NCI-H345 (cell line): ENCODE measurements at regions not wholly inside any gene's neighbourhood (a gene's known extent, or its start where the extent isn't known, plus 50 kb on each side); places are given as distances from the start of the nearest gene placed in this dataset.
A peak's percentile ranks its signal among the peaks of the same experiment; 100 is the strongest.

Source experiments
- DNase-seq: peaks from one replicate; lab custom pipeline; 2025; lab: John Stamatoyannopoulos, UW

DNA sequence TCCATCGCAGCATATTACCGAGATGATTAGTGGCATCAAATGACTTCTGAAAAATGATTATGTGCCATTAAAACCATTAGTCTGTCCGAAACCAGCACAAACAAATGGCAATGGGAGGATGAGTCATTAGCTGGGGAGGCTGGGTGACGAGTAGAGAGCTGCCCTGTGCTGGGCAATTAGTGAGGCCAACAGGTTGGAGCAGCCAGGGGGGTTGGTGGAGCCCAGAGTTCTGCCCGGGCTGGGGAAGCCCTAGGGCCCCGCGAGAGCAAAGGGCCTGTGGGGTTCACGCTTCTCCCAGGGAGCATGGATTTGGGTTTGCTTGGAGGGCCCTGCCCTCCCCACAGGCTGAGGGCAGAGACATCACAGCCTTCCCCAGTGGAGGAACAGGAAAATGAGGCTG is 152.1 kb upstream of the RPL38 start:
- no peak for DNase-seq

DNA sequence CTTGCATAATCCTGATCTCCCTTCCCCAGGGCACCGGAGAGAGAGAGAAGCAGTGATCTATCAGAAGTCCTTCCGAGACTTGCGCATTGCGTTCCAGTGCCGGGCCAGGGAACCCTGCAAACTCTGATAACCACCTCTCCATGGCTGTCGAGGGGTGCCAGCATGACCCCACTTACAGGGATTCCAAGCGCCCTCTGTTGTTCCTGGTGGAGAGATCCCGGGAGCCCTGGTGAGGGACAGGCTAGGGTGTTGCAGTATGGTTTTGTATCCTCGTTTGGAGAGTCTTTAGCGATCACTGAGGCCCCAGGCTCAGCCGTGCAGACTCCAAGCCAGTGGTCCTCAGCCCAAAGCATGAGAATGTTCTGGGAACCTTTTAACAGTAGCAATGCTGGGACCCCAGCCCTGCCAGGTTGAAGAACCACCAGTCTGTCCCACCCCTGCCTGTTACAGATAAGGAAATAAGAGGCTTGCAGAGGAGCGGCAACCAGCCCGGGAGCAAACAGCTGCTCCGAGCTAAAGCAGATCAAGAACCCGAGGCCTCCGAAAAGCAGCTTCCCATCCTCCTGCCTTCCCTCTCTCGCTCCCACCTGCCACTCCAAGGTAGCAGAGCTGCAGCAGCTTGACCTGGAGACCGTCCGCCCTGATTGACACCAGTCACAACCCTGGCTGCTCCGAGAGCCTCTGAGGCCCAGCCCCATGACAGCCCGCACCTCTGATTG is 150.3 kb upstream of the RPL38 start:
- DNase-seq, result no peak

GRCh38 chr17:74053712-74054078 is 149.8 kb upstream of the RPL38 start:
- DNase-seq, result no peak

GRCh38 chr17:74054249-74054648 is 149.2 kb upstream of the RPL38 start:
- no peak for DNase-seq

DNA sequence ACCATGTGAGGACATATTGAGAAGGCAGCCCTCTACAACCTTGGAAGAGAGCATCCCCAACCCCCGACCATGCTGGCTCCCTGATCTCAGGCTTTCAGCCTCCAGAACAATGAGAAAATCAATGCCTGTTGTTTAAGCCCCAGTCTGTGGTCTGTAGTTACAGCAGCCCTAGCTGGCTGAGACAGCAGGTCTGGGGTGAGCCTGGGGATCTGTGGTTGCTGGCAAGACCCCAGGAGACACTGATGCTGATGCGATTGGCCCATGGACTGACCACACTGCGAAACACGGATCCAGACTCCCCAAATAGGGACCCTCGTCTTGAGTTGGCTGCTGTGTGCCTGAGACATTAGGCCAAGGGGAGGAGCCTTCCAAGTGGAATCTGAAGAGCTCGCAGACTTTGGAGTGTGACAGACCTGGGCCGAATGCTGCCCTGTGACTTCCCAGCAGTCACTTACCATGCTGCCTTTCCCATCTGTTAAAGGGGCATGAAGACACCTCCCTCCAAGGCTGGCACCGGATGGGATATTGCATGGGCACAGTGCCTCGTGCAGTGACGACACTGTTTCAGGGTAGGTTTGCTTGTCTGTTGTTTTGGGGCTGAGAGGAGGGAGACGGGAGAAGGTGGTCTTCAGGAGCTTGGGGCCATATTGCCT is 147.8 kb upstream of the RPL38 start:
- peak; percentile 33 for DNase-seq

- peak; percentile 87 for DNase-seq
Measured at GRCh38 chr17:74059479-74060240, 143.8 kb upstream of the RPL38 start.

GRCh38 chr17:74061758-74062157 is 141.7 kb upstream of the RPL38 start:
- no peak for DNase-seq

DNA sequence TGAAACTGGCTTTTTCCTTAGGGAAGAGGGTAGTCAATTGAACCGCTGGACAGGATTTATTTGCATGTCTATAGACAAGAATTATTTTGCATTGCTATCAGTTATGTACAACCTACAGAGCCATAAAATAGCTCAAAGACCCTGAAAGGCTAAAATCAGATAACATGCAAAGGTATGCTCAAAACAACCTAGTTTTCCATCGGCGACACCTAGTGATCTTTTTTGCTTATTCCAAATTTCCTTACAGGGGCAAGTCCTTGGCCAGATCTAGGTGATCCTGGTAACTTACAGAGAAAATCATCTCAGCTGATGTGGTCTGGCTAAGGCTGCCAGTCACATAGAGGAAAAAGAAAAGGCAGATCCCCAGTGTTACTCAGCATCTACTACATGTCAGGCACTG is 141.2 kb upstream of the RPL38 start:
- DNase-seq, result no peak

DNA sequence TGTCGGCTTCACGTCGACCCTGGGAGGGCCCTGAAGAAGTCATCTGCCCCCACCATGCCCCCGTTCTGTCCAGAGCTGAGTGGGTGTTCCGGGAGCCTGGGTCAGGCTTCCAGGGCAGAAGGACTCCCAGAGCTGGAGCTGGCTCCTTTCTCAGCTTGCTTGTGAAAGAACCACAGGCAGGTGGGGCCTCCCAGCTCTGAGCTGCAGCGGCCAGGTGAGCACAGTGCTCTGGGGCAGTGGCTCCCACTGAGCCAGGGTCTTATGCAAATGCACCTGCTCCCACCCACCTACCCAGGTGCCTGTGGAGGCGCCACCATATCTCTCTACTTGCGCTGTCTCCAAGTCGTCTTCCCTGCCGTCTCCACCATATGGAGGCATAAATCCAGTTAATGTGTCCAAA is 140.0 kb upstream of the RPL38 start:
- no peak for DNase-seq

- DNase-seq, result no peak
Measured at GRCh38 chr17:74070374-74070773, 133.1 kb upstream of the RPL38 start.

GRCh38 chr17:74070998-74071679 is 132.3 kb upstream of the RPL38 start:
- peak; percentile 21 for DNase-seq

- DNase-seq, result no peak
Measured at GRCh38 chr17:74072340-74072739, 131.1 kb upstream of the RPL38 start.

GRCh38 chr17:74076446-74076845 is 127.0 kb upstream of the RPL38 start:
- no peak for DNase-seq

DNA sequence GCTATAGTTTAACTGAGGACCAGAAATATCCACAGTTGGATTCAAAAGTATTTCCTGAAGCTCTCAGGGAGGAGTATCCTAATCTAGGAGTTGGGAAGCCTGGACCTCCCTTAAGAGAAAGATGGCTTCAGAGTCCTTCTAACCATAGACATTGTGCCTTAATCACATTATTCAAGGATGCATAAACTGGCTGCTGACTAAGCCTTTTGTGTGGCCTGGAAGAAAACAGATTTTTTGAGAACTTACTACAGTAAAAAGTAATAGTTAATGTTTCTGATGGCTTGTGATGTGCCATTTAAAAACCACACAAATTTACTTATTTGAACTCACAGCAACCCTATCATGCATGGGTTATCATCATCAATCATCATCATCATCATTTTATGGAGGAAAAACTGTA is 126.2 kb upstream of the RPL38 start:
- no peak for DNase-seq

- peak; percentile 40 for DNase-seq
Measured at GRCh38 chr17:74078363-74078941, 125.0 kb upstream of the RPL38 start.

DNA sequence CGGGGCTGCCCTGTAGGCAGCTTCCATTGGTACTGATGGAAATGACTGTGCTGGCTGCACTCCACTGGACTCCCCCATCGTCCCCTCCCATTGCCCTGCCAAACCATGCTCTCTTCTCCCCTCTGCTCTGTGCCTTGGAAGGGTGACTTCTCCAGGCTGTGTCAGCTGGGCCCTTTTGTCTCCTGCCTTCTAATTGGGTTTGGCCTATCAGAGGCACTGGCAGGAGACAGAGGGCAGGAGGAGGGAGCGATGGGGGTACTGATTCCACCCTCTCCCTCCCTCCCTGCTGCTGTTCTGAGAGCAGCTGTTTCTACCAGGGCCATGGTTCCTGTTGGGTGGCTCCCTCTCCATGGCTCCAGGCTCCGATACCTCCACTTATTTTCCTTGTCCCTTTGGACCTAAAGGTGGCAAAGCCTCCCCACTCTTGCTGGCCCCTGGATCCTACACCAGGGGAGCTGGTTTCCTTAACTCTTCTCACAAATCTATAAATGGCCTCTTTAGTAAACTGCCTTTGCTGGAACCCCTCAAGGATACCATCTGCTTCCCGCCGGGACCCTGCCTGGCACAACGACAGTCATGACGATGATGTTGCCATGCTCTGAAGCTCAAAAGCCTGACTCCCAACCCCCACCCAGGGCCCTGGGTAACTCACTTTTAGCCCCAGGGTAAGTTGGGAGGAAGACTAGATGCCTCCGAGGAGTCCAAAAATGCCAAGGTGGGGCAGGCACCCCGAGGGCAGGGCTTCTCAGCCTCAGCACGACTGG is 123.8 kb upstream of the RPL38 start:
- DNase-seq, result no peak

DNA sequence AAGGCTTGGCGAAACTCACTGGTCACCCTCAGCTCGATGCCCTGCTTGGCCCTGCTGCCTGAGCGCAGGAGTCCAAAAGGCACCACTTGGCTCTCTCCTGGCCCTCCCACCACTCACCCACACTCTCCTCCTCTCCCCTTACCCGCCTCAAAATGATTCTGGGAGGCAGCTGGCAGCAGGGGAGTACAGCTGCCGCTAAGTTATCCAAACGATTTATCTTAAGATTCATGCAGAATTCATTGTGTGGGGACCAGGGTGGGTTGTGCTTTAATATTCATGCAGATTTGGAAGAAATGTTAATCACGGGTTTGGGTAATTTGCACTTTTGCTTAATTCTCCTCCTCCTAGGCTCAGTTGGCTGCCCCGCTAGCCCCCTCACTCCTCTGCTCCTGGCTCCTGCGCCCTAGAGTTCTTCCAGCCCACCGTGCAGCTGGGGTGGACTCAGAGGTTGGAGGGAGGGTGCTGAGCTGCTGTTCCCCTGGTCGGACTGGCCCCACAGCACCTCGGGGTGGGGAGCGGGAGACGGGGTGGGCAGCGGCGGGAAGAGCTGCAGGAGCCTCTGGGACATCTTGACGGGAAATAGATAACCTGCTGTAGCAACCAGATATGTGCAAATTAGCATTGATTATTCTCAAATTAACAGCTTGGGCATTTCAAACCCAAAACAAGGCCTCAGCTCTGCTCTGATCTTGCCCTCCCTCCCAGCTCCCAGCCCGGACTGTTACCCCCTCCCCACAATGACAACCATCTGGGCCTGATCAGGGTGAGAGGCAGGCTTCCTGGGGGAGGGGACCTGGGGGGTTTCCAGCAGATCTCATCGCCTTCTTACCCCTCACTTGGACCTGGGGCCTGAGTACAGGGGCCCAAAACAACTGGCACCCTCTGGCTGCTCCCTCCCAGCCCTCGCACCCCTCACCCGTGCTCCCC is 122.6 kb upstream of the RPL38 start:
- no peak for DNase-seq

DNA sequence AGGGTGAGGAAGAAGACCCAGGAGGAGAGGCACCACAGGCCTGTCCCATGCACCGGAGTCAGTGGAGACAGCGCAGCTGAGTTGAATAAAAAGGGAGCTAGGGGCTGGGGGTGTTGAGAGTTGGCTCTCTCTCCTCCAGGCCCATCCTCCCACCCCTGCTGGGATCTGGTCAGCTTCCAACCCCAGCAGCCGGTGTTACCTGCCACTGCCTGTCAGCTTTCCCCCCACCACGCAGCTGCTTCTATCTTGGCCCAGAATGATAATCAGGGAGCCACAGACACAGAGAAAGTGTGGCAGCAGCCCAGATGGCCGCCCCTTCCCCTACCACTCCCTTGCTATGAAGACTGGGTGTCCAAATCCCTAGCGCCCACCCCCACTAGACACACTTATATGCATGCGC is 120.6 kb upstream of the RPL38 start:
- peak; percentile 80 for DNase-seq

DNA sequence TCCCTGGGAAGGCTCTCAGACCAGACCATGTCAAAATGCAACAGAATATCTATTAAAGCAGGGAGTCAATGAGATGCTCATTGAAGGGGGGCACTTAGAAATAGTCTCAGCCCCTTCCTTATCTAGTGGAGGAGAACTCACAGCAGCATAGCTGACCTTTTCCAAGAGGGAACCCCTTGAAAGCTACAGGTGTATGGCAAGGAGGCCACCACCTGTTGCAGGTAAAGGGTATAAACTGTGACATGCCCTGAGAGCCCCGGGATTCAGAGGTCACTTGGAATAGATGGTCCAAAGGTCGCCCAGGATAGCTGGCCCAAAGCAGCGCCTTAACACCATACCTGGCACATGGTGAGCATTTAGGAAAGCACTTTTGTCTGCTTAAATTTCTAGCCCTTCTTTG is 120.2 kb upstream of the RPL38 start:
- DNase-seq, result no peak

- DNase-seq, result no peak
Measured at GRCh38 chr17:74085434-74085833, 118.0 kb upstream of the RPL38 start.
